Smooth muscle cell (in vitro differentiated cells): ENCODE measurements at regions not wholly inside any gene's neighbourhood (a gene's known extent, or its start where the extent isn't known, plus 50 kb on each side); places are given as distances from the start of the nearest gene placed in this dataset.

Source experiments
- DNase-seq: peaks from one replicate; lab custom pipeline; 2025; ENCODE audit not compliant: unreplicated experiment; lab: John Stamatoyannopoulos, UW
- H2AFZ ChIP-seq: fragments of 200-600 bp; sonication (generic); 2 replicates; pipeline ENCODE4 v1.6.0; 2016; ENCODE audit warnings: antibody characterized with exemption, low read depth, mild to moderate bottlenecking
- H3F3A ChIP-seq: fragments of 200-600 bp; sonication (generic); 2 replicates; pipeline ENCODE4 v1.6.0; 2017; ENCODE audit warnings: antibody characterized with exemption, low read depth
- H3K27ac ChIP-seq: fragments of 200-600 bp; sonication (generic); 2 replicates; pipeline ENCODE4 v1.5.1; 2016; ENCODE audit warnings: low read depth, mild to moderate bottlenecking
- H3K27me3 ChIP-seq: fragments of 200-600 bp; sonication (generic); 2 replicates; pipeline ENCODE4 v1.6.1; 2016; ENCODE audit warnings: low read depth, mild to moderate bottlenecking
- H3K36me3 ChIP-seq: fragments of 200-600 bp; sonication (generic); 2 replicates; pipeline ENCODE4 v1.5.1; 2016; ENCODE audit warnings: low read depth
- H3K4me1 ChIP-seq: fragments of 200-600 bp; sonication (generic); 2 replicates; pipeline ENCODE4 v1.5.1; 2016; ENCODE audit warnings: low read depth
- H3K4me2 ChIP-seq: fragments of 200-600 bp; sonication (generic); 2 replicates; pipeline ENCODE4 v1.6.0; 2016; ENCODE audit warnings: mild to moderate bottlenecking
- H3K4me3 ChIP-seq: fragments of 200-600 bp; sonication (generic); 2 replicates; pipeline ENCODE4 v1.5.1; 2016; ENCODE audit warnings: mild to moderate bottlenecking
- H3K79me2 ChIP-seq: fragments of 200-600 bp; sonication (generic); 2 replicates; pipeline ENCODE4 v1.6.0; 2016; ENCODE audit warnings: low read depth, mild to moderate bottlenecking
- H3K9ac ChIP-seq: fragments of 200-600 bp; sonication (generic); 2 replicates; pipeline ENCODE4 v1.6.0; 2016; ENCODE audit warnings: low read depth
- H3K9me3 ChIP-seq: fragments of 200-600 bp; sonication (generic); replicated peaks from 2 replicates; pipeline ENCODE4 v1.5.1; 2016; ENCODE audit warnings: low read depth
- H4K20me1 ChIP-seq: fragments of 200-600 bp; sonication (generic); 2 replicates; pipeline ENCODE4 v1.6.0; 2016; ENCODE audit warnings: low read depth
- CTCF ChIP-seq: fragments of 200-600 bp; sonication (generic); IDR thresholded peaks from 2 replicates; pipeline ENCODE4 v1.5.1; 2017; ENCODE audit warnings: borderline replicate concordance, mild to moderate bottlenecking, antibody characterized with exemption; ENCODE audit not compliant: insufficient read depth, poor library complexity, severe bottlenecking
- WGBS: methylation state at CpG from one replicate; pipeline ENCODE4 v1.1.7; 2016; ENCODE audit warnings: low lambda C conversion rate; 5-methylcytosine and 5-hydroxymethylcytosine counted together

- Histone ChIP-seq H3K36me3 (no peaks in the 10 kb centered on the region), H3K4me1 (peaks cover 8% of the 10 kb centered on the region), H3K4me2 (no peak overlapping the region), H2AFZ (no peak overlapping the region), H3K27me3 (no peaks in the 10 kb centered on the region), H3K9me3 (no peaks in the 10 kb centered on the region), H3K27ac (no peak overlapping the region), H3F3A (no peaks in the 10 kb centered on the region), H4K20me1 (no peaks in the 10 kb centered on the region), H3K4me3 (no peak overlapping the region), H3K79me2 (no peaks in the 10 kb centered on the region), H3K9ac (no peak overlapping the region)
- WGBS: 95% methylated on average over 2 of the region's 2 CpGs
- TF ChIP-seq CTCF: no peak
- DNase-seq: no peak
Observed at GRCh38 chr11:93940395-93940794, 80.8 kb upstream of the HEPHL1 start.

GRCh38 chr11:93942176-93942575, 79.0 kb upstream of the HEPHL1 start:
- Histone ChIP-seq H3K27me3 (no peaks in the 10 kb centered on the region), H3K4me3 (no peak overlapping the region), H4K20me1 (no peaks in the 10 kb centered on the region), H3K9me3 (no peaks in the 10 kb centered on the region), H3K27ac (no peak overlapping the region), H2AFZ (no peak overlapping the region), H3K36me3 (no peaks in the 10 kb centered on the region), H3K4me2 (no peak overlapping the region), H3F3A (no peaks in the 10 kb centered on the region), H3K9ac (no peak overlapping the region), H3K4me1 (peaks cover 7% of the 10 kb centered on the region), H3K79me2 (no peaks in the 10 kb centered on the region)
- WGBS: 46% methylated on average over 2 of the region's 2 CpGs
- no peak for TF ChIP-seq CTCF
- no peak for DNase-seq

GRCh38 chr11:93945596-93945995, 75.6 kb upstream of the HEPHL1 start:
- no peak overlapping the region for H3K4me3 ChIP-seq
- no peaks in the 10 kb centered on the region for H3K27me3 ChIP-seq
- peak overlapping the region; percentile 19 for H3K9ac ChIP-seq
- DNase-seq: no peak
- peak overlapping the region; percentile 71 for H3K4me2 ChIP-seq
- H3K9me3 ChIP-seq: no peaks in the 10 kb centered on the region
- no peaks in the 10 kb centered on the region for H3K36me3 ChIP-seq
- no peak for TF ChIP-seq CTCF
- peaks cover 10% of the 10 kb centered on the region for H3K4me1 ChIP-seq
- H3K27ac ChIP-seq: peak overlapping the region; percentile 70
- H2AFZ ChIP-seq: no peak overlapping the region
- no peaks in the 10 kb centered on the region for H3K79me2 ChIP-seq
- no peaks in the 10 kb centered on the region for H4K20me1 ChIP-seq
- peaks cover 9% of the 10 kb centered on the region for H3F3A ChIP-seq
- WGBS: 66% methylated on average over 2 of the region's 2 CpGs

- Histone ChIP-seq H3K9me3 (no peaks in the 10 kb centered on the region), H3K9ac (no peak overlapping the region), H3K4me3 (no peak overlapping the region), H3K79me2 (no peaks in the 10 kb centered on the region), H3K27me3 (no peaks in the 10 kb centered on the region), H3F3A (peaks cover 9% of the 10 kb centered on the region), H3K27ac (no peak overlapping the region), H3K4me2 (no peak overlapping the region), H3K4me1 (peaks cover 3% of the 10 kb centered on the region), H4K20me1 (no peaks in the 10 kb centered on the region), H3K36me3 (no peaks in the 10 kb centered on the region), H2AFZ (no peak overlapping the region)
- DNase-seq: no peak
- no peak for TF ChIP-seq CTCF
- WGBS: 86% methylated on average over 6 of the region's 6 CpGs
Observed at GRCh38 chr11:93952082-93952780, 68.9 kb upstream of the HEPHL1 start.
